Fibroblast of the aortic adventitia (primary cell): ENCODE measurements at regions not wholly inside any gene's neighbourhood (a gene's known extent, or its start where the extent isn't known, plus 50 kb on each side); places are given as distances from the start of the nearest gene placed in this dataset.

Source experiments
- DNase-seq: peaks from one replicate; pipeline ENCODE4 v3.0.0-alpha.2; 2010; ENCODE audit warnings: low read depth
- H3K4me3 ChIP-seq: 2 replicates; pipeline ENCODE4 v1.5.1; 2011; ENCODE audit warnings: low read depth, mild to moderate bottlenecking, control low read depth, low read length, moderate library complexity
- TF ChIP-seq, protein P1 (sequence below): IDR thresholded peaks from 2 replicates; pipeline ENCODE4 v1.5.1; 2011; ENCODE audit warnings: mild to moderate bottlenecking, low read length, control low read depth, inconsistent platforms; ENCODE audit not compliant: insufficient read depth

DNA sequence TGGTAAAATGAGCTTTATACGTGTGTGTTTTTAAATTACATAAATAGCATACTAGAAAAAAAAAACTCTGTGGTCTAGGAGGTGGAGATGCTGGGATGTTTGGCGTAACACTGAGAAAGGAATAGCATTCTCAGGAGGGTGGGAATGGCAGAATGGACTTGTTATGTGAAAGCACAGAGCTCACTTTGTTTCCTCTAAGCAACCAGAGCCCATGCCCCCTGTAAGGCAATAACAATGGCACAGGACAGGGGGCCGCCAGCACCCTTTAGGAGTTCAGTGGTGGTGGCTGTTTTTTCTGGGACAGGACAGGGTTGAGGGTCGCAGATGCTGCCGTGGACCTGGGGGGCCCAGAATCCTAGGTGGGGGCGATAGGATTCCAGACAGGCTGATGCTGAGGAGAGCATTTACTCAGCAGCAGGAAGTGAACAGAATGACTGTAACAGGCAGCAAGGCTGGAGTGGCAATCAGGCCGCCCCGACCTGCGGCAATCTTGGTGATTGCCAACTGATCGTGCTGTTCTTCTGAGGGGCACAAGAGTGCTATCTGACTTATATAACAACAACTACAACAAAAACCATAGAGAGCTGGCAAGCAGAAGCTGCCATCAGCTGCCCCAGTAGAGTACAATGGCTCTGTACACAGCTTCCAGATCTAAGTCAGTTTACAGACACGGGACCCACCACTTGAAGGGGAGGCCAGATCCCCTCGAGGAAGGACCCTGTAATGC, 160.4 kb downstream of the UACA start:
- DNase-seq, result no peak
- H3K4me3 ChIP-seq, result no peak overlapping the region
- TF ChIP-seq, protein P1, sequence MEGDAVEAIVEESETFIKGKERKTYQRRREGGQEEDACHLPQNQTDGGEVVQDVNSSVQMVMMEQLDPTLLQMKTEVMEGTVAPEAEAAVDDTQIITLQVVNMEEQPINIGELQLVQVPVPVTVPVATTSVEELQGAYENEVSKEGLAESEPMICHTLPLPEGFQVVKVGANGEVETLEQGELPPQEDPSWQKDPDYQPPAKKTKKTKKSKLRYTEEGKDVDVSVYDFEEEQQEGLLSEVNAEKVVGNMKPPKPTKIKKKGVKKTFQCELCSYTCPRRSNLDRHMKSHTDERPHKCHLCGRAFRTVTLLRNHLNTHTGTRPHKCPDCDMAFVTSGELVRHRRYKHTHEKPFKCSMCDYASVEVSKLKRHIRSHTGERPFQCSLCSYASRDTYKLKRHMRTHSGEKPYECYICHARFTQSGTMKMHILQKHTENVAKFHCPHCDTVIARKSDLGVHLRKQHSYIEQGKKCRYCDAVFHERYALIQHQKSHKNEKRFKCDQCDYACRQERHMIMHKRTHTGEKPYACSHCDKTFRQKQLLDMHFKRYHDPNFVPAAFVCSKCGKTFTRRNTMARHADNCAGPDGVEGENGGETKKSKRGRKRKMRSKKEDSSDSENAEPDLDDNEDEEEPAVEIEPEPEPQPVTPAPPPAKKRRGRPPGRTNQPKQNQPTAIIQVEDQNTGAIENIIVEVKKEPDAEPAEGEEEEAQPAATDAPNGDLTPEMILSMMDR, result no peak

DNA sequence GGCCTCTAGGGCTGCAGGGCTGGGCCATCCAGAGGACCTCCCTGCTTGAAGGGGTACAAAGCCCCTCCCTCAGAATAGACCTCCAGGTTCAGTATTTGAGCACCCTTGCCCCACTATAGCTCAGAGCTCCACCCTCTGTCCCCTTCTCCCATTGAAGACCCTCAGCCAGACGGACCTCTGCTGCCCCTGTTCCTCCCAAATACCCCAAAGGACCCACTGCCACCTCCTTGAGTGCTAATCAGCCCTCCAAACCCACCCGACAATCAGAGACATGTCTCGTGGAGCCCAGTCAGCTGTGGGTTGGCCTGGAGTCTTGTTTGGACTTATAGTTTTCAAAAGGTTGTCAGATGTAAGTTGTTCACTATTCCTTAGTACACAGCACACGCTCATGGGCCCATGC, 161.1 kb downstream of the UACA start:
- H3K4me3 ChIP-seq, result no peak overlapping the region
- DNase-seq, result no peak
- TF ChIP-seq, protein P1, result no peak

DNA sequence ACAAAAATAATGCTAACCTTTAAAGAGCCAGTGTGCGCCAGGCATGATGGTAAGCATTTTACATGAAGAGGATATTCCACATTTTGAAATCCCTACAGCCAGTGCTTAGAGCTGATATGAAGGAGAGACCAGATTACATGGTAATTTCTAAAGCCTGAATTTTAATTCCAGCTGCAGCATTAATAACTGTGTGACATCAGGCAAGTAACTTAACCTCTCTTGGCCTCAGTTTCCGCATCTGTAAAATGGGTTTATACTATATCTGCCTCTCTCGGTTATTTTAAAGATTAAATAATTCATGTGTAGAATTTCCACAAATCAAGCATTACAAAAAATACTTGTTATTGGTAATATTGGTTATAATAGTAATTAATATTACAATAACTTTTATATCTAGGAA, 165.4 kb downstream of the UACA start:
- TF ChIP-seq, protein P1, result no peak

DNA sequence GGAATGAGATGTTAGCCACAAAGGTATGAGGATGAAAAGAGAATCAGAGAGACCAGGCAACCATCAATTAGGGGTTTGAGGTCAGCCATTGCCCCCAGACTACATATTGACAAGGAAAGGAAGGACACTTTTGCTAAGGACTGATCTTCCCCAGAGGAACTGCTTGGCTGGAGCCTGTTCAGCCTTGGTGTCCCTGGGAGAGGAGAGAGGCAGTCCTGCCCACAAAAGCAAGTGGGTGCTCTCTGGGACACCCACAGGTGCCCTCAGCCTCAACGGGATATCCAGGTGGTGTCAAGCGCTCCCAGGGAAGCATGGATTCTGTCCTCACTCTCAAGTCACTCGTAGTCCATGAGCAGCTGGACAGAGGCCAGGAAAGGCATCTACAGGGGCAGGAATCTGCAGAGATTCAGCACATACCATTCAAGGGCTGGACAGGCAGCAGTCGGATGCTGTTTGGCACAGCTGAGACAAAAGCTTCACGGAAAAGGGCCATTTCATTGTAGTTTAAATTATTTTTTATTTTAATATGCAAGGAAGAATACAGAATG, 166.2 kb downstream of the UACA start:
- no peak overlapping the region for H3K4me3 ChIP-seq
- DNase-seq, result no peak
- TF ChIP-seq, protein P1, result no peak

More for the DNA sequence above, 165.4 kb downstream of the UACA start:
- no peak for DNase-seq
- no peak overlapping the region for H3K4me3 ChIP-seq

DNA sequence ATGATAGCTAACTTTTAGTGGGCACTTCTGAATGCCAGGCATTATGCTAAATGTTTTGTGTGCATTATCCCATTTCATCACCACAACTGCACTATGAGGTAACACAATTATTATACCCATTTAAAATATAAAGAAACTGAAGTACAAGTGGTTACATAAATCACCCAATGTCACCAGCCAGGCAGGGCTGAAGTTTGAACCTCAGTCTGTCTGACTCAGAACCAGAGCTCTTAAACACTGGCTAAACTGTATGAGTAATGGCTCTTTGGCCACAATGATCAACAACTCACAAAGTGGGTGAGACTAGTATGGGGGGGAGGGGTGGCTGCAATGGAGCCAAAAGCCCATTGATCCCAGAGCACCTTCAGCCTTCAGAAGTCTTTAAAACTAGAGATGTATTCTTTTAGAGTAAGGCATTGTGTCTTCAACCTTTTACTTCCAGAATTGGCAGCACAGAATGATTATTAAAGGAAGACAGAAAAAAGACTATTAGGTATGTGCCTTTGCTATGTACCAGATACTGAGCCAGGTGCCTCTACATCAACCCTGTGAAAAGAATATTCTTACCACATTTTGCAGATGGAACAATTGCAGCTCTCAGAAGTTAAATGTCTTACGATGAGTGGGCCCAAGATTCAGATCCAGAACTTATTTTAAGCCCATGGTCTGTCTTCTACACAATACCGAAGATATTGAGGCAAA, 166.9 kb downstream of the UACA start:
- TF ChIP-seq, protein P1, result no peak
- H3K4me3 ChIP-seq, result no peak overlapping the region
- peak; percentile 83 for DNase-seq

DNA sequence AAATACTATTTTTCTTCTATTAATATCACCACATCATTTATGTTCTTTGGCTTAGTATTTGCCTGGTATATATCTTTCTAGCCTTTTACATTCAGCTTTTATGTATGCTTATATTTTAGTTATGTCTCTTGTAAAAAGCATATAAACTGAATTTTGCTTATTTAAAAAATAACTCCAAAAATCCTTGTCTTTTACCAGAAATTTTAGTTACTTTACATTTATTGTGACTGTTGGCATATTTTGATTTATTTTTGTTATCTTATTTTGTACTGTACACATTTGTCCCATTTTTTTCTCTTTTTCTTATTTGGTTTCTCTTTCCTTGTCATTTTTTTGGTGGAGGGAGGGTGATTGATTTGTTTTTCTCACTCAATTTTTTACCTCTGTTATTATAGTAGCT, 169.6 kb downstream of the UACA start:
- TF ChIP-seq, protein P1, result no peak
- H3K4me3 ChIP-seq, result no peak overlapping the region
- no peak for DNase-seq
